ENCODE measurements at regions not wholly inside any gene's neighbourhood (a gene's known extent, or its start where the extent isn't known, plus 50 kb on each side); places are given as distances from the start of the nearest gene placed in this dataset.
"Not testable (repeated sequence)": the region's sequence is repeated elsewhere in the genome, so short reads cannot be mapped to it uniquely, and the experiment has no call there.

- Histone ChIP-seq H2AFZ (ENCODE audit: low read depth) (no peak overlapping the region), H3K4me1 (ENCODE audit: low read depth, poor library complexity, severe bottlenecking) (no peaks in the 10 kb centered on the region), H3K27me3 (ENCODE audit: insufficient read depth, low read depth) (no peaks in the 10 kb centered on the region), H3K27ac (no peak overlapping the region), H3K4me2 (no peak overlapping the region), H3K36me3 (ENCODE audit: insufficient read depth) (no peaks in the 10 kb centered on the region), H3K9ac (no peak overlapping the region), H3K4me3 (IDR thresholded peaks at IDR 0.05; ENCODE audit: insufficient read depth, low read depth, low read length) (no peak overlapping the region), H4K20me1 (ENCODE audit: insufficient read depth) (no peaks in the 10 kb centered on the region), H3K79me2 (ENCODE audit: insufficient read depth, low read depth) (no peaks in the 10 kb centered on the region)
- TF ChIP-seq, protein P1, sequence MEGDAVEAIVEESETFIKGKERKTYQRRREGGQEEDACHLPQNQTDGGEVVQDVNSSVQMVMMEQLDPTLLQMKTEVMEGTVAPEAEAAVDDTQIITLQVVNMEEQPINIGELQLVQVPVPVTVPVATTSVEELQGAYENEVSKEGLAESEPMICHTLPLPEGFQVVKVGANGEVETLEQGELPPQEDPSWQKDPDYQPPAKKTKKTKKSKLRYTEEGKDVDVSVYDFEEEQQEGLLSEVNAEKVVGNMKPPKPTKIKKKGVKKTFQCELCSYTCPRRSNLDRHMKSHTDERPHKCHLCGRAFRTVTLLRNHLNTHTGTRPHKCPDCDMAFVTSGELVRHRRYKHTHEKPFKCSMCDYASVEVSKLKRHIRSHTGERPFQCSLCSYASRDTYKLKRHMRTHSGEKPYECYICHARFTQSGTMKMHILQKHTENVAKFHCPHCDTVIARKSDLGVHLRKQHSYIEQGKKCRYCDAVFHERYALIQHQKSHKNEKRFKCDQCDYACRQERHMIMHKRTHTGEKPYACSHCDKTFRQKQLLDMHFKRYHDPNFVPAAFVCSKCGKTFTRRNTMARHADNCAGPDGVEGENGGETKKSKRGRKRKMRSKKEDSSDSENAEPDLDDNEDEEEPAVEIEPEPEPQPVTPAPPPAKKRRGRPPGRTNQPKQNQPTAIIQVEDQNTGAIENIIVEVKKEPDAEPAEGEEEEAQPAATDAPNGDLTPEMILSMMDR (conservative IDR thresholded peaks at IDR 0.05; ENCODE audit: low read depth, low read length), result no peak
Measured at GRCh38 chr1:102151242-102151641, 154.5 kb upstream of the OLFM3 start.

DNA sequence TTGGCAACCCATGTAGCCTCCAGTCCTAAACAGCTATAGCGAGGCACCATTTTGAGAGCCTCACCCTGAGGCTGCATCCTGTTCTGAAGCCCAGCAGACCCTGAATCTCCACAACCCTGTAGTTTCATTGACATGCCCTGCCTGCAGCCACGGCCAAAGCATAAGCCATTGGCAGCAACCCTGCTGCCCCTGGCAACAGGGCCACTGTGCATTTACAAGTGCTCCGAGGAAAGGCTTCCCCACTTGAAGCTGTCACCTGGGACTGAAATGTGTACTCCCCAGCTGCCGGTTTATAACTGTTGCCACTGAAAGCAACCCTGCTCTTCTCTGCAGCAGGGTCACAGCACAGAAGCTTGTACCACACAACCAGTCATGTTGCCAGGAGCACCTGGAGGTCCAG is 124.2 kb upstream of the OLFM3 start:
- Histone ChIP-seq H2AFZ (ENCODE audit: low read depth) (peak overlapping the region; percentile 44), H3K36me3 (ENCODE audit: insufficient read depth) (no peaks in the 10 kb centered on the region), H3K27me3 (ENCODE audit: insufficient read depth, low read depth) (no peaks in the 10 kb centered on the region), H3K9ac (no peak overlapping the region; the same call in 1 of the 2 replicates), H3K27ac (peak overlapping the region; percentile 78), H3K4me1 (ENCODE audit: low read depth, poor library complexity, severe bottlenecking) (no peaks in the 10 kb centered on the region), H3K4me3 (IDR thresholded peaks at IDR 0.05; ENCODE audit: insufficient read depth, low read depth, low read length) (no peak overlapping the region), H3K79me2 (ENCODE audit: insufficient read depth, low read depth) (no peaks in the 10 kb centered on the region), H3K4me2 (no peak overlapping the region; the same call in 1 of the 2 replicates), H4K20me1 (ENCODE audit: insufficient read depth) (no peaks in the 10 kb centered on the region)
- TF ChIP-seq, protein P1 (conservative IDR thresholded peaks at IDR 0.05; ENCODE audit: low read depth, low read length), result no peak

- Histone ChIP-seq H3K9ac (no peak overlapping the region), H3K4me3 (IDR thresholded peaks at IDR 0.05; ENCODE audit: insufficient read depth, low read depth, low read length) (no peak overlapping the region), H3K4me1 (ENCODE audit: low read depth, poor library complexity, severe bottlenecking) (no peaks in the 10 kb centered on the region), H3K4me2 (no peak overlapping the region), H3K27me3 (ENCODE audit: insufficient read depth, low read depth) (no peaks in the 10 kb centered on the region), H3K27ac (no peak overlapping the region), H3K36me3 (ENCODE audit: insufficient read depth) (no peaks in the 10 kb centered on the region), H4K20me1 (ENCODE audit: insufficient read depth) (no peaks in the 10 kb centered on the region), H3K79me2 (ENCODE audit: insufficient read depth, low read depth) (no peaks in the 10 kb centered on the region), H2AFZ (ENCODE audit: low read depth) (no peak overlapping the region)
- TF ChIP-seq, protein P1 (conservative IDR thresholded peaks at IDR 0.05; ENCODE audit: low read depth, low read length), result no peak
Measured at GRCh38 chr1:102118150-102118549, 121.4 kb upstream of the OLFM3 start.

DNA sequence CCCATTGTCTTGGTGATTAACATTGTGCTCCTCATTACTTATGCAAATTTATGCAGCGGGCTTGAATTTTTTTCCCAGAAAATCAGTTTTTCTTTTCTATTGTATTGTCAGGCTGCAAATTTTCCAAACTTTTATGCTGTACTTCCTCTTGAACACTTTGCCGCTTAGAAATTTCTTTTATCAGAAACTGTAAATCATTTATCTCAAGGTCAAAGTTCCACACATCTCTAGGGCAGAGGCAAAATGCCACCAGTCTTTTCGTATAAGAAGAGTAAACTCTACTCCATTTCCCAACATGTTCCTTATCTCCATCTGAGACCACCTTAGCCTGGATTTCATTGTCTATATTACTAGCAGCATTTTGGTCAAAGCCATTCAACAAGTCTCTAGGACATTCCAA is 113.9 kb upstream of the OLFM3 start:
- H3K4me3 ChIP-seq (IDR thresholded peaks at IDR 0.05; ENCODE audit: insufficient read depth, low read depth, low read length), result no peak overlapping the region
- no peaks in the 10 kb centered on the region for H4K20me1 ChIP-seq (ENCODE audit: insufficient read depth)

GRCh38 chr1:102109493-102109892 is 112.8 kb upstream of the OLFM3 start:
- H3K27ac ChIP-seq; H4K20me1 ChIP-seq (ENCODE audit: insufficient read depth); H3K27me3 ChIP-seq (ENCODE audit: insufficient read depth, low read depth); H3K4me2 ChIP-seq; H3K9ac ChIP-seq; H3K4me3 ChIP-seq (IDR thresholded peaks at IDR 0.05; ENCODE audit: insufficient read depth, low read depth, low read length); H3K4me1 ChIP-seq (ENCODE audit: low read depth, poor library complexity, severe bottlenecking); H3K79me2 ChIP-seq (ENCODE audit: insufficient read depth, low read depth); H2AFZ ChIP-seq (ENCODE audit: low read depth); H3K36me3 ChIP-seq (ENCODE audit: insufficient read depth): not testable (repeated sequence)

More for the DNA sequence above, 113.9 kb upstream of the OLFM3 start:
- TF ChIP-seq, protein P1 (conservative IDR thresholded peaks at IDR 0.05; ENCODE audit: low read depth, low read length), result no peak
- Histone ChIP-seq H3K27ac (no peak overlapping the region), H3K4me2 (no peak overlapping the region), H3K27me3 (ENCODE audit: insufficient read depth, low read depth) (no peaks in the 10 kb centered on the region), H3K36me3 (ENCODE audit: insufficient read depth) (no peaks in the 10 kb centered on the region), H2AFZ (ENCODE audit: low read depth) (no peak overlapping the region), H3K79me2 (ENCODE audit: insufficient read depth, low read depth) (no peaks in the 10 kb centered on the region), H3K4me1 (ENCODE audit: low read depth, poor library complexity, severe bottlenecking) (no peaks in the 10 kb centered on the region), H3K9ac (no peak overlapping the region)

Data from KMS-11 (cell line).